IPS-20b (cell line): ENCODE measurements at regions not wholly inside any gene's neighbourhood (a gene's known extent, or its start where the extent isn't known, plus 50 kb on each side); places are given as distances from the start of the nearest gene placed in this dataset.
"Not testable (repeated sequence)": the region's sequence is repeated elsewhere in the genome, so short reads cannot be mapped to it uniquely, and the experiment has no call there.

Source experiments
- H3K27ac ChIP-seq: one replicate; pipeline ENCODE4 v1.5.1; 2013; ENCODE audit warnings: low read length
- H3K27me3 ChIP-seq: 2 replicates; pipeline ENCODE4 v1.6.1; 2013; ENCODE audit warnings: mild to moderate bottlenecking, low read length, inconsistent platforms; ENCODE audit not compliant: insufficient read depth
- H3K36me3 ChIP-seq: 2 replicates; pipeline ENCODE4 v1.6.1; 2013; ENCODE audit warnings: low read depth, mild to moderate bottlenecking, inconsistent platforms, low read length, moderate library complexity; ENCODE audit not compliant: insufficient read depth
- H3K4me1 ChIP-seq: 2 replicates; pipeline ENCODE4 v1.6.1; 2013; ENCODE audit warnings: mild to moderate bottlenecking, control low read depth, inconsistent platforms, low read length, moderate library complexity; ENCODE audit not compliant: insufficient read depth
- H3K4me3 ChIP-seq: 2 replicates; pipeline ENCODE4 v1.5.1; 2013; ENCODE audit warnings: mild to moderate bottlenecking, low read length, inconsistent platforms
- H3K9ac ChIP-seq: 2 replicates; pipeline ENCODE4 v1.6.1; 2013; ENCODE audit warnings: low read depth, mild to moderate bottlenecking, inconsistent platforms, low read length, moderate library complexity
- H3K9me3 ChIP-seq: 2 replicates; pipeline ENCODE4 v1.6.1; 2013; ENCODE audit warnings: mild to moderate bottlenecking, low read depth, low read length, inconsistent platforms; ENCODE audit not compliant: insufficient read depth

GRCh38 chr10:58066126-58066525 lies 201.6 kb downstream of the IPMK start:
- Histone ChIP-seq H3K36me3 (no peaks in the 10 kb centered on the region), H3K27me3 (no peaks in the 10 kb centered on the region), H3K9me3 (no peaks in the 10 kb centered on the region), H3K4me3 (no peak overlapping the region), H3K9ac (no peak overlapping the region), H3K27ac (no peak overlapping the region), H3K4me1 (peaks cover 12% of the 10 kb centered on the region; the same call in 1 of the 2 replicates)

GRCh38 chr10:58065529-58065815 lies 202.2 kb downstream of the IPMK start:
- Histone ChIP-seq H3K27ac (no peak overlapping the region), H3K4me1 (peaks cover 12% of the 10 kb centered on the region; the same call in 1 of the 2 replicates), H3K27me3 (no peaks in the 10 kb centered on the region), H3K4me3 (no peak overlapping the region), H3K36me3 (no peaks in the 10 kb centered on the region), H3K9ac (no peak overlapping the region), H3K9me3 (no peaks in the 10 kb centered on the region)

GRCh38 chr10:58064714-58065528 lies 202.8 kb downstream of the IPMK start:
- H3K36me3 ChIP-seq: no peaks in the 10 kb centered on the region
- no peak overlapping the region for H3K27ac ChIP-seq
- no peak overlapping the region; the same call in 1 of the 2 replicates for H3K4me3 ChIP-seq

GRCh38 chr10:58063861-58064480 lies 203.7 kb downstream of the IPMK start:
- Histone ChIP-seq H3K27ac (no peak overlapping the region), H3K9ac (no peak overlapping the region), H3K27me3 (no peaks in the 10 kb centered on the region), H3K9me3 (no peaks in the 10 kb centered on the region), H3K36me3 (no peaks in the 10 kb centered on the region), H3K4me3 (no peak overlapping the region; the same call in 1 of the 2 replicates), H3K4me1 (peaks cover 12% of the 10 kb centered on the region; the same call in 1 of the 2 replicates)

More at GRCh38 chr10:58064714-58065528, 202.8 kb downstream of the IPMK start:
- Histone ChIP-seq H3K9ac (no peak overlapping the region), H3K27me3 (no peaks in the 10 kb centered on the region), H3K9me3 (no peaks in the 10 kb centered on the region), H3K4me1 (peaks cover 12% of the 10 kb centered on the region; the same call in 1 of the 2 replicates)

GRCh38 chr10:58058683-58059082 lies 209.0 kb downstream of the IPMK start:
- not testable (repeated sequence) for H3K4me3 ChIP-seq, H3K27me3 ChIP-seq, H3K9me3 ChIP-seq, H3K9ac ChIP-seq, H3K36me3 ChIP-seq, H3K27ac ChIP-seq, H3K4me1 ChIP-seq

GRCh38 chr10:58054881-58055280 lies 212.8 kb downstream of the IPMK start:
- no peaks in the 10 kb centered on the region for H3K36me3 ChIP-seq
- no peak overlapping the region for H3K27ac ChIP-seq
- H3K4me1 ChIP-seq: peaks cover 27% of the 10 kb centered on the region
- no peaks in the 10 kb centered on the region for H3K27me3 ChIP-seq
- H3K4me3 ChIP-seq: no peak overlapping the region
- H3K9me3 ChIP-seq: no peaks in the 10 kb centered on the region
- H3K9ac ChIP-seq: no peak overlapping the region

- Histone ChIP-seq H3K9me3 (no peaks in the 10 kb centered on the region), H3K9ac (no peak overlapping the region)
Measured at GRCh38 chr10:58052772-58053171, 214.9 kb downstream of the IPMK start.

GRCh38 chr10:58050575-58050974 lies 217.1 kb downstream of the IPMK start:
- peaks cover 34% of the 10 kb centered on the region for H3K4me1 ChIP-seq
- peak overlapping the region; percentile 67 for H3K27ac ChIP-seq
- H3K36me3 ChIP-seq: no peaks in the 10 kb centered on the region
- peak overlapping the region; percentile 53; the same call in 1 of the 2 replicates for H3K4me3 ChIP-seq
- H3K9ac ChIP-seq: peak overlapping the region; percentile 47
- no peaks in the 10 kb centered on the region for H3K9me3 ChIP-seq
- no peaks in the 10 kb centered on the region for H3K27me3 ChIP-seq

More at GRCh38 chr10:58052772-58053171, 214.9 kb downstream of the IPMK start:
- Histone ChIP-seq H3K4me3 (no peak overlapping the region), H3K36me3 (no peaks in the 10 kb centered on the region), H3K27ac (no peak overlapping the region), H3K4me1 (peaks cover 34% of the 10 kb centered on the region), H3K27me3 (no peaks in the 10 kb centered on the region)

- Histone ChIP-seq H3K9ac (no peak overlapping the region), H3K4me3 (no peak overlapping the region), H3K36me3 (no peaks in the 10 kb centered on the region), H3K4me1 (peaks cover 34% of the 10 kb centered on the region), H3K27ac (no peak overlapping the region), H3K9me3 (no peaks in the 10 kb centered on the region), H3K27me3 (no peaks in the 10 kb centered on the region)
Measured at GRCh38 chr10:58048936-58049335, 218.8 kb downstream of the IPMK start.

- Histone ChIP-seq H3K27ac (no peak overlapping the region), H3K27me3 (no peaks in the 10 kb centered on the region), H3K36me3 (no peaks in the 10 kb centered on the region), H3K4me1 (no peaks in the 10 kb centered on the region; the same call in 1 of the 2 replicates), H3K9ac (no peak overlapping the region), H3K4me3 (no peak overlapping the region), H3K9me3 (peaks cover 6% of the 10 kb centered on the region)
Measured at GRCh38 chr10:58044072-58044471, 223.6 kb downstream of the IPMK start.

- no peak overlapping the region for H3K4me3 ChIP-seq
- H3K9me3 ChIP-seq: peaks cover 6% of the 10 kb centered on the region
- H3K4me1 ChIP-seq: no peaks in the 10 kb centered on the region
- H3K36me3 ChIP-seq: no peaks in the 10 kb centered on the region
- H3K27me3 ChIP-seq: no peaks in the 10 kb centered on the region
- no peak overlapping the region for H3K9ac ChIP-seq
- no peak overlapping the region for H3K27ac ChIP-seq
Measured at GRCh38 chr10:58041901-58042300, 225.8 kb downstream of the IPMK start.

- H3K27me3 ChIP-seq: no peaks in the 10 kb centered on the region
- no peak overlapping the region for H3K9ac ChIP-seq
- H3K9me3 ChIP-seq: peaks cover 18% of the 10 kb centered on the region
- H3K4me1 ChIP-seq: no peaks in the 10 kb centered on the region
- no peak overlapping the region for H3K27ac ChIP-seq
- H3K4me3 ChIP-seq: no peak overlapping the region
- no peaks in the 10 kb centered on the region for H3K36me3 ChIP-seq
Measured at GRCh38 chr10:58030208-58030607, 237.5 kb downstream of the IPMK start.
